CD4-positive, alpha-beta T cell treated with Interferon alpha-2 for 1 hour (primary cell): ENCODE measurements at regions not wholly inside any gene's neighbourhood (a gene's known extent, or its start where the extent isn't known, plus 50 kb on each side); places are given as distances from the start of the nearest gene placed in this dataset.
A peak's percentile ranks its signal among the peaks of the same experiment; 100 is the strongest.

Source experiments
- DNase-seq, 2 donors: peaks; one replicate each; pipeline ENCODE4 v3.0.0-alpha.2; 2020 to 2022

DNA sequence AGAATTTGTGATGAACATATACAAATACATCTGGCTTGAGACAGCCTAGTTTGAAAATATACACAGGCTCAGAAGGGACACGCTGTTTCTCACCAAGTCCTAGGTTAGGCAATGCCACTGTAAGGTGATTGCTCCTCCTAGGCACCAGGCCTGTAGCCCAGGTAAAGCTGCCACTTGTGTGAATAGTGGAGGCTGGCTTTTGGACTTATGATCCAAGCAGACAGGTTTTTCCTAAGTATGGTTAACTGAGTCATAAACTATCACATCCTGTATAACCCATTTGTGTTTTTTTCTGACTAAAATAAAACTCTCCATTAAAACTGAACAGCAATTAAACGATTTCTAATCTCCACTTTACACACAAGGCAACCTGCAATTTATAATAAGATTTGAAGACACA lies 81.0 kb downstream of the SEMA4F start:
- DNase-seq: no peak

GRCh38 chr2:74735564-74735963 lies 81.5 kb downstream of the SEMA4F start:
- DNase-seq: no peak

GRCh38 chr2:74736589-74736988 lies 82.5 kb downstream of the SEMA4F start:
- no peak for DNase-seq

DNA sequence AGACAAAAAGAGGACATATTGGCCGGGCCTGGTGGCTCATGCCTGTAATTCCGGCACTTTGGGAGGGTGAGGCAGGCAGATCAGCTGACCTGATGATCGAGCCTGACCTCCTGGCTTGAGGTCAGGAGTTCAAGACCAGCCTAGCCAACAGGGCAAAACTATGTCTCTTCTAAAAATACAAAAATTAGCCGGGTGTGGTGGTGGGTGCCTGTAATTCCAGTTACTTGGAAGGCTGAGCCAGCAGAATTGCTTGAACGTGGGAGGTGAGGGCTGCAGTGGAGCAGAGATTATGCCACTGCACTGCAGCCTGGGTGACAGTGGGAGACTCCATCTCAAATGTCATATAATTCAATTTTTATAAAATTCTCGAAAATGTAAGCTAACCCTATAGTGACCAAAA lies 84.5 kb downstream of the SEMA4F start:
- no peak for DNase-seq

DNA sequence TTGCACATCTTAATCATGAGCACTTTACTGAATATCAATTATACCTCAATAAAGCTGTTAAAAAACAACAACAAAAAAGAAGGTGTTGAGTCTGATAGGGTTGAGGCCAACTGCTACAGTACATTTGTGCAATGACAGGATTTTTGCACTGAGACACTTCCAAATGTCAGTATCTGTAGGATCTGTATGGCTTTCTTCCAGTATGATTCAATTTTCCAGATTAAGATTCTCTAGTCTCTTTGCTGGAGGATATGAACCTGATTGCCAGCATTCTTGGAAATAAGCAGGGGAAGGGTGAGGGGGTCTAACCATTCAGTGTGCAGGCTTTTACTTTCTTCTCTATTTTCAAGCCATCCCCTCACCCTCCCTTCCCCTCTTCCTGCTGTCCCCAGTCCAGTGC lies 85.1 kb downstream of the SEMA4F start:
- DNase-seq: no peak

- DNase-seq: no peak
Measured at GRCh38 chr2:74739733-74740241, 85.7 kb downstream of the SEMA4F start.

DNA sequence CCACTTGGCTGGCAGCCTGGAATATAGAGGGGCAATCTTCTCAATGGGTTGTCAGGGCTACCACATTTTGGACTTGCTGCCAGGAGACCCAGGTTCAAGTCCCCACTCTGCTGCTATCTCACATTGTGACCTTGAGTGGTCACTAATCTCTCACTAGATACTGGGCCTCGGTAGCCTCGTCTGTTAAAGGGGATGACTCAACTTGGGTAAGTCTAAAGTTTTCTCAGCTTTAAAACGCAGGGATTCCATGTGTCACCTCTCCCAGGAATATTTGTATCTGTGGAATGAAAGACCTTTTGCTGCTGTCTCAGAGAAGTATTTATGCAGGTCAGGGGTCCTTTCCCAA lies 86.3 kb downstream of the SEMA4F start:
- DNase-seq: no peak

DNA sequence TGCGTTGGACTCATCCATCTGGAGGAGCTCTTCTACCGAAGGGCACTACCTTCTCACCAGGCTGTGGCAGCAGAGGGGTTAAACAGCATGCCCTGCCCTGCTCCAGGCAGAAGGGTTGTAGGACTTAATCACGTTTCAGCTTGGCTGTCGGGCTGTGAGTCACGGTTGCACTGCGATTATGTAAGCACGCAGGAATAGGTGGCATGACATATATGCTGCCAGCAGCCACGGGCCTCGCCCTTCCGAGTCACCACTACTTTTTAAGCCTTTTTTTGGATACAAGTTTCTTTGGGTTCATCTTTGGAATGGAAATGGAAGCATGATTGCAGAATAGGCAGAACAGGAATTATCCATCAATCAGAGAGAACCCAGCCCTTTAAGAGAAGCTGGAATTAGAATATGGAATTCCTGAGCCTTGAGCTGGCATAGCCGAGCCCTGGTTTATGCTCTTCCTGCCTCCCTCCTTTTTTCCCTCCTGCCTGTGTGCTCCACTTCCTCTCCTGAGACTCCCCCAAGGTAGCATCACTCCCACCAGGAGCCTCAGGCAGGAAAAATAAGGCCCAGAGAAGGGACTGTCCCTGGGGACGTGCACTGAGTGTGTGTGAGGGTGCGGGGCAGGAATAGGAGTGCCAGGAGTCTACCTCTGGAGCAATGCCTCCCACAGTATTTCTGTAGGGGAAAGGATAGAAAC lies 86.8 kb downstream of the SEMA4F start:
- peak in 1 of 2 donors; percentile 72 for DNase-seq

DNA sequence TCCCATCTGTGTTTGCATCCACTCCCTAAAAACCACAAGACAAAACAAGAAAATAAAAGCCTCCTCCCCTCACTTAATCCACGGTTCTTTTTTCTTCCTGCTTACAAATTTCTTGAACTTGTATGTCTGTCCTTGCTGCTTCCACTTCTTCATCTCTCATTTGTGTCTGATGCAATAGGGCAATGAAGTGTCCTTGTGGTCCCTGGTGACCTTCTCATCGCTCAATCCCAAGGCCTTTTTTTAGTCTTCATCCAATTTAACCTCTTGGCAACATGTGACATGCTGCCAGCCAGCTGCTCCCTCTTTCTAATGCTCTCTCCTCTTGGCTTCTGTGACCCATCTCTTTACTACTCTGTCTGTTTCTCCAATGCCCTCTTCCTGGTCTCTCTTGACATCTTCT lies 87.6 kb downstream of the SEMA4F start:
- DNase-seq: no peak

DNA sequence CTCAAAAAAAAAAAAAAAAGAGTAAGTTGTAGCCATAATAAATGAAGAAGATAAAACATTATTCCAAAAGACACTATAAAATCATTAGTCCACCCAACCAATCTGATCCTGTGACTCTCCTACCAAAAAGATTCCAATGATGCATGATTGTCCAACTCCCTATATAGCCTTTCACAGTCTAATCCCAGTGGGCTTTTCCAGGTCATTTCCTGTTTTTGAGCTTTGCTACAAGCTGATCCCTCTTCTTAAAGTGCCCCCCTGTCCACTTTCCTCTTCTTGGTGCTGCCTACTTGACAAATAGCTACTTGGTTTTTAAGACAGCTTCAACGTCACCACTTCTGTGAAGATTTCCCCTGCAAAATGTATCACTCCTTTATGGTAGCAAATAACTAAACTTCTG lies 88.4 kb downstream of the SEMA4F start:
- no peak for DNase-seq

DNA sequence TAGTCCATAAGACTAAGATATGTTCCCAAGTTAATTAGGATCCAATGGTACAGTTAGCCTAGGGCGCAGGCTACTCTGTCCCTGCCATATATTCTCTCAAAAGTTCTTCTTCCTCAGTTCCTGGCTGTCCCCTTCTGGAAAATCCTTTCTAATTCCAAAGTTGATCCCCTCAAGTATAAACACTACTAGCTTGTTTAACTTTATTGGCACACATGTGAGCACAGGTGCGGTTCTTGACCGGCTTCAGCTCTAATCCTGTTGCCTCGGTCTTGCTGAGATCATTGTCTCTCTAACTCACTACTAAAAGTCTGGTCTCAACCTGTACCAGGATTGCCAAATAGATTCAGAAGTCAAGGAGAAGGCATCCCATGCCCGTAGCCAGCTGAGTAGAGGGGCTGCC lies 89.0 kb downstream of the SEMA4F start:
- no peak for DNase-seq

- DNase-seq: no peak
Measured at GRCh38 chr2:74743778-74744177, 89.7 kb downstream of the SEMA4F start.

- no peak for DNase-seq
Measured at GRCh38 chr2:74744731-74745515, 89.0 kb upstream of the HK2 start.

DNA sequence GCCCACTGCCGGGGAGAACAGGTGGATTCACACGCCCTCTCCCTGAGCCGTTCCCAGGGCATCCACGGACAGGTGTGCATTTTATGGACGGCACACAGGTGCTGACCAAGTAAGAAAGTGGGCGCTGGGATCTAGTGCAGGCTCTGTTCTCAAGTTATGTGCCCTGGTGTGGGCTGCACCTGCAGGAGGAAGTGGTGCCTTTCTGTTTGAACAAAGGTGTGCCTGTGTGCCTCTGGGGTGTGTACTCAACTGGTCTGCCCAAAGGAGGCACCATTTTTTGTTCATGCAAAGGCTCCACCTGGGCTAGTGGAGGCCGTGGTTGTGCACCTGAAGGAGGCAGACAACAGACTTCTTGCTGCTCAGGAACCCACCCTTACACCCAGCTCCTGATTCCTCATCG lies 88.2 kb upstream of the HK2 start:
- no peak for DNase-seq

DNA sequence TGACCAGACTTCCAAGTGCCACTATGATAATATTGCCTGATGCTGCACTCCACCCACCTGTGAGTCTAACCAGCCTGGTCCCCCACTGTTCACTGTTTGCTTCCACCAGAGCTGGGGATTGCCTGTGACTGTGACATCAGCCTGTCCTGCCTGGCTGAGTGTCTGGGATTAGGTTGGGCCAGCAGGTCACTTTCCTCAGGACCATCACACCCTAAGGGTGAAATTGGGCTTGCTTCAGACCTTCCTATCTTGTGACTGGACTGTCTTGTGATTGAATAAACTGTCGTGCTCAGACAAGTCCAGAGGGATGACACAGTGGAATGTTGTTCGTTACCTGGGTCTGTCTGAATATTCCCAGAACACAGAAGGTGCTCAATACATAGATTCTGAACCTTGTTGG lies 87.4 kb upstream of the HK2 start:
- DNase-seq: no peak

DNA sequence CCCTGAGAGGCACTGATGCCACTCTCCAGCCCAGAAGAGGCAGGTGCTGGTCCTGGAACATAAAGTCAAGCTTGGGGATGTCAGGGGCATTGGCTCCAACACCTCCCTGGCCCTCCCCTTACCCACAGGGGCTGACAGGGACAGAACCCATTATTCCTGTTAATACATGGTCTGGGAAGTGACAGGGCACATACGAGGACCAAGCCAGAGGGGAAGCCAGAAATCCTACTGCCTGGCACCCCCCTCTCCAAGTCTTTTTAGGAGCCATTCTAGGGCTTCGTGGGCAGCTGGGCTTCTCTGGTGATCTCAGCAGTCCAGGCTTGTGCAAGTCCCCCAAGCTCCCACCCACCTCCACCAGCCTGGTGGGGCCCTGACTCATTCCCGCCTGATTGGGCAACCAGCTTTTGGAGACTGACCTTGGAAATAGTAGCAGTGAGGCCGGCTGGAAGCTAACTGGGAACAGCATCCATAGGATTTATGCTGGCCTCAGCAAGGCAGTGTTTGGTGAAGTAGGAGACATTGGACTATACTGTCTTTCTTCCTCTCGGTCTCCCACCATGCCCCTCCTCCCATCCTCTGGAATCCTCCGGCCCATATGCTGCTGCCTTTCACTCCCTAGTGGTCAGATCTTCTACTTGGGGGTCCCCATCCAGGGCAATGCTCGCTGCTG lies 86.4 kb upstream of the HK2 start:
- no peak for DNase-seq

DNA sequence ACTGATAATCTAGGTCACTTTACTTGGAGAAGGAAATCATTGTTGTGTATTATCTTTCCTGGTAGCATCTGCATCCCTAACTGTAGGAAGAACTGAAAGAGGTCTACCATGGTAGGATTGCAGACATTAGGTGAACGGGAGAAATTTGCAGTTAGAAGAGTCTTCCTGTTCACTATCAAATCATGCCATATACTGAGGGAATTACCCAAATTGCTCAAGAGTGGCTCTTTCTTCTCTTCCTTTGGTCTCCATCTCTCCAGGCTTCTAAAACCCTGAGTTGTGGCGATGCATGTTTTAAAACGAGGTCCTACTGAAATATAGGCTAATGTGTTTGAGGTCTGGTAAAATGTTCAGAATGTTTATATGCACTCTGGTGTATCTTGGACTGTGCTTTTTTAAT lies 85.3 kb upstream of the HK2 start:
- no peak for DNase-seq

- no peak for DNase-seq
Measured at GRCh38 chr2:74749432-74749831, 84.5 kb upstream of the HK2 start.

- DNase-seq: no peak
Measured at GRCh38 chr2:74751981-74752851, 81.7 kb upstream of the HK2 start.

GRCh38 chr2:74755386-74755785 lies 78.5 kb upstream of the HK2 start:
- DNase-seq: no peak

DNA sequence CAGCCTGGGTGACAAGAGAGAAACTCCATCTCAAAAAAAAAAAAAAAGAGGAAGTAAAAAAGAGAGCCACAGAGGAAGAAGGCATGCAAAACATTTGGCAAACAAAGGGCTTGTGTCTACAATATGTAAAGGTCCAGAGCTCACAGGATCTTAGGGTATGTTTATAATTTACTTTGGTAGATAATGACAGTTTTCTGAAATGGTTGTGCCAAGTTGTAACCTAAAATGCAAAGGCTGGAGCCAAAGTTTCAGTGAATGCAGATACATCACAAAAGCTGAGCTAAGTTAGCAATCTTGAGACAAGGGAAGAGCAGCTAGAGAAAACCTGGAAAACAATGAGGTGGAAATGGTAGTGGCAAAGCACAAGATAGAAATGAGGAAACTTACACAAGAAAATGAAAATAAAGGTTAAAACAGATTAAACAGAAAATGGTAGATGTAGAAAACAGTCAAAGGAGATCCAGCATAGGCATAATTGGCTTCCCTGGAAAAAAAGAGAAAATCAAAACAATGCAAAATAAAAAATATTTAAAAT lies 77.5 kb upstream of the HK2 start:
- DNase-seq: no peak

DNA sequence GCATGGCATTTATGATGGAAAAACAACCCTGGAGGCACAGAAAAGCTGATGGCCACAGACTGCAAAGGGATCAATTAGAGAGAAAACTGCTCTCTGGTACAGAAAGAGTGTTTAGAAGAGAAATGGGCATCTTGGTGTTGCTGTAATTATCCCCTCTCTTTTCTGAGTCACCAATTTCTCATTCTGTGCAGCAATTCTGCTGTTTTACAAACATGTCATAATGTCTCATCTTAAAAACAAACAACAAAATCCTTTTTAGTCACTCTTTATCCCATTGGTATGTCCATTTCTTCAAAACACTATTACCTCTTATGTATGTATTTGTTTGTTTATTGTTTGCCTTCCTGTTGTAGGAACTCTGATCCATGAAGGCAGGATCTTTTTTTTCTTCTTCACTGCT lies 73.9 kb upstream of the HK2 start:
- DNase-seq: no peak
